HEK293T (cell line): ENCODE measurements at regions not wholly inside any gene's neighbourhood (a gene's known extent, or its start where the extent isn't known, plus 50 kb on each side); places are given as distances from the start of the nearest gene placed in this dataset.

Source experiments
- BHLHE40 ChIP-seq: fragments of 450-650 bp; IDR thresholded peaks from 2 replicates; pipeline ENCODE4 v1.6.1; 2016; ENCODE audit warnings: mild to moderate bottlenecking, moderate library complexity, borderline replicate concordance
- ELF4 ChIP-seq: fragments of 450-650 bp; IDR thresholded peaks from 2 replicates; pipeline ENCODE4 v1.6.1; 2017; ENCODE audit warnings: antibody characterized with exemption
- FOXK2 ChIP-seq: fragments of 450-650 bp; IDR thresholded peaks from 2 replicates; pipeline ENCODE4 v1.6.1; 2016; ENCODE audit warnings: mild to moderate bottlenecking
- SP1 ChIP-seq: fragments of 450-650 bp; IDR thresholded peaks from 2 replicates; pipeline ENCODE4 v1.6.1; 2017
- SUZ12 ChIP-seq: fragments of 450-650 bp; IDR thresholded peaks from 2 replicates; pipeline ENCODE4 v1.6.1; 2016; ENCODE audit warnings: mild to moderate bottlenecking

- no peak for TF ChIP-seq BHLHE40
- no peak for TF ChIP-seq SP1
- no peak for TF ChIP-seq ELF4
- TF ChIP-seq FOXK2: no peak
- TF ChIP-seq SUZ12: no peak
These were observed 147.4 kb downstream of the ESM1 start for GRCh38 chr5:54837981-54838380.
